A549 (cell line): ENCODE measurements at regions not wholly inside any gene's neighbourhood (a gene's known extent, or its start where the extent isn't known, plus 50 kb on each side); places are given as distances from the start of the nearest gene placed in this dataset.

Source experiments
- ATAC-seq, 2 experiments: fragments of 200-7000 bp in 1 of 2; fragments of >200 bp in 1 of 2; cut with Nextera tagmentation in 1 of 2; cut with Tn5 transposase in 1 of 2; 3 replicates each; pipeline versions ENCODE4 v1.8.0 to v1.9.1; 2018 to 2020; ENCODE audit warnings: mild to moderate bottlenecking in 1 of 2, moderate library complexity in 1 of 2
- CTCF ChIA-PET: fragments of 300-600 bp; sonication (Branson Sonifier 250); formaldehyde crosslinking; extraction: SDS; loops from one replicate; lab custom pipeline; 2021; ENCODE audit warnings: antibody characterized with exemption, inconsistent platforms; lab: Yijun Ruan, JAX
- POLR2A ChIA-PET: fragments of 350-600 bp; formaldehyde crosslinking; extraction: SDS; loops from one replicate; lab custom pipeline; 2021; ENCODE audit warnings: antibody characterized with exemption, inconsistent platforms; lab: Yijun Ruan, JAX
- DNase-seq, 2 experiments: peaks; one replicate each; pipeline versions ENCODE4 v3.0.0 to v3.0.0-alpha.2; 2011 to 2016; ENCODE audit warnings: low read depth in 1 of 2, low spot score in 1 of 2
- FAIRE-seq: peaks from 2 replicates; lab custom pipeline; 2011; peaks lifted over from hg19 to GRCh38; lab: Jason Lieb, UNC
- H3K27ac ChIP-seq, 2 experiments: fragments of >200 bp; sonication (Bioruptor Twin); formaldehyde crosslinking; 3 replicates each; pipeline ENCODE4 v1.5.1; 2016 to 2017
- H3K4me1 ChIP-seq: fragments of >200 bp; sonication (Bioruptor Twin); formaldehyde crosslinking; 3 replicates; pipeline ENCODE4 v1.6.1; 2016
- H3K4me2 ChIP-seq: fragments of >200 bp; sonication (Bioruptor Twin); formaldehyde crosslinking; 3 replicates; pipeline ENCODE4 v1.6.1; 2016
- H3K4me3 ChIP-seq: fragments of >200 bp; sonication (Bioruptor Twin); formaldehyde crosslinking; 3 replicates; pipeline ENCODE4 v1.5.1; 2016
- H3K9me3 ChIP-seq: fragments of >200 bp; sonication (Bioruptor Twin); formaldehyde crosslinking; 3 replicates; pipeline ENCODE4 v1.6.1; 2016
- BHLHE40 ChIP-seq: IDR thresholded peaks from 2 replicates; pipeline ENCODE4 v1.6.1; 2012; ENCODE audit warnings: low read depth, low read length, inconsistent platforms
- CBX2 ChIP-seq: fragments of 200-600 bp; sonication (generic); IDR thresholded peaks from 2 replicates; pipeline ENCODE4 v1.6.1; 2016; ENCODE audit warnings: low read depth, mild to moderate bottlenecking, borderline replicate concordance
- EHMT2 ChIP-seq: fragments of 200-600 bp; sonication (generic); IDR thresholded peaks from 2 replicates; pipeline ENCODE4 v1.6.1; 2016; ENCODE audit warnings: antibody characterized with exemption, low read depth, mild to moderate bottlenecking, moderate library complexity
- HDAC2 ChIP-seq: fragments of 200-600 bp; sonication (generic); IDR thresholded peaks from 2 replicates; pipeline ENCODE4 v1.6.1; 2016
- HOXA7 ChIP-seq: fragments of 250-450 bp; sonication (Bioruptor Pico); IDR thresholded peaks from 2 replicates; pipeline ENCODE4 v1.5.0; 2020; ENCODE audit warnings: mild to moderate bottlenecking, moderate library complexity
- JUNB ChIP-seq: fragments of >200 bp; sonication (Bioruptor Twin); formaldehyde crosslinking; IDR thresholded peaks from 2 replicates; pipeline ENCODE4 v1.6.1; 2016
- MAX ChIP-seq: IDR thresholded peaks from 2 replicates; pipeline ENCODE4 v1.6.1; 2012
- MAZ ChIP-seq: fragments of 150-350 bp; IDR thresholded peaks from 2 replicates; pipeline ENCODE4 v1.6.1; 2014; ENCODE audit warnings: antibody characterized with exemption, low read depth, low read length, borderline replicate concordance
- MYC ChIP-seq: IDR thresholded peaks from 2 replicates; pipeline ENCODE4 v1.6.1; 2012; ENCODE audit warnings: mild to moderate bottlenecking, inconsistent platforms, low read length, improper control_type of control experiment, borderline replicate concordance
- NFE2L2 ChIP-seq: fragments of 150-350 bp; conservative IDR thresholded peaks from 2 replicates; pipeline ENCODE4 v1.6.1; 2014; ENCODE audit warnings: low read length
- NR3C1 ChIP-seq: fragments of >200 bp; sonication (Bioruptor Twin); formaldehyde crosslinking; IDR thresholded peaks from 3 replicates; pipeline ENCODE4 v1.6.1; 2017
- PBX3 ChIP-seq: IDR thresholded peaks from 2 replicates; pipeline ENCODE4 v1.6.1; 2012
- RAD21 ChIP-seq, 2 experiments: fragments of >200 bp in 1 of 2; sonication (Bioruptor Twin) in 1 of 2; formaldehyde crosslinking in 1 of 2; IDR thresholded peaks in 1 of 2; conservative IDR thresholded peaks in 1 of 2; 2 replicates in 1 of 2; 3 replicates in 1 of 2; pipeline ENCODE4 v1.6.1; 2012 to 2018; ENCODE audit warnings: inconsistent platforms in 1 of 2
- REST ChIP-seq: fragments of 200-600 bp; sonication (generic); IDR thresholded peaks from 2 replicates; pipeline ENCODE4 v1.6.1; 2016; ENCODE audit warnings: antibody characterized with exemption, mild to moderate bottlenecking, moderate library complexity
- RNF2 ChIP-seq: fragments of 200-600 bp; sonication (generic); IDR thresholded peaks from 2 replicates; pipeline ENCODE4 v1.6.1; 2016; ENCODE audit warnings: low read depth, mild to moderate bottlenecking, antibody characterized with exemption, moderate library complexity, borderline replicate concordance
- SMC3 ChIP-seq: fragments of >200 bp; sonication (Bioruptor Twin); formaldehyde crosslinking; IDR thresholded peaks from 3 replicates; pipeline ENCODE4 v1.6.1; 2018; ENCODE audit warnings: inconsistent platforms
- SREBF2 ChIP-seq: fragments of 450-650 bp; IDR thresholded peaks from 2 replicates; pipeline ENCODE4 v1.6.1; 2014; ENCODE audit warnings: mild to moderate bottlenecking, moderate library complexity
- TFCP2L1 ChIP-seq: fragments of 250-450 bp; sonication (Bioruptor Pico); IDR thresholded peaks from 2 replicates; pipeline ENCODE4 v1.5.0; 2021; ENCODE audit warnings: mild to moderate bottlenecking
- ZFP36 ChIP-seq: fragments of 450-650 bp; IDR thresholded peaks from 2 replicates; pipeline ENCODE4 v1.6.1; 2014; ENCODE audit warnings: borderline replicate concordance; ENCODE audit not compliant: partially characterized antibody
- WGBS: methylation state at CpG from one replicate; pipeline ENCODE4 v1.1.6; 2017; ENCODE audit errors: missing lambda C conversion rate; 5-methylcytosine and 5-hydroxymethylcytosine counted together

GRCh38 chr10:61541960-61542359 lies 88.8 kb upstream of the TMEM26 start:
- H3K4me3 ChIP-seq, result no peak overlapping the region
- WGBS, result 73% methylated on average over 1 of the region's 1 CpG
- ChIA-PET CTCF (interaction anchor here (1.1 kb wide), 1 partner anchor 11 kb away, joined by 3 read pairs; no protein-coding TSS in a partner anchor), POLR2A (no interaction called here)
- no peak overlapping the region for H3K4me2 ChIP-seq
- no peaks in the 10 kb centered on the region for H3K4me1 ChIP-seq
- no peak for ATAC-seq
- TF ChIP-seq NFE2L2 (no peak), RAD21 (conservative IDR thresholded peaks at IDR 0.05 in 1 of 2, IDR thresholded peaks at IDR 0.05 in 1 of 2) (no peak), HOXA7 (CRISPR knock-in tag) (no peak), REST (no peak), RNF2 (no peak), JUNB (no peak), MAX (no peak), EHMT2 (no peak), MYC (no peak), ZFP36 (no peak), NR3C1 (no peak)
- no peaks in the 10 kb centered on the region for H3K9me3 ChIP-seq
- no peak overlapping the region for H3K27ac ChIP-seq
- no peak for FAIRE-seq
- no peak for DNase-seq

GRCh38 chr10:61539876-61540275 lies 86.7 kb upstream of the TMEM26 start:
- Histone ChIP-seq H3K4me1 (no peaks in the 10 kb centered on the region), H3K9me3 (no peaks in the 10 kb centered on the region), H3K27ac (no peak overlapping the region), H3K4me3 (no peak overlapping the region), H3K4me2 (no peak overlapping the region)
- DNase-seq (no peak), ATAC-seq (no peak), FAIRE-seq (no peak)
- TF ChIP-seq MAZ (no peak), CBX2 (no peak), SREBF2 (no peak), TFCP2L1 (no peak)
- 68% methylated on average over 8 of the region's 8 CpGs for WGBS
- CTCF ChIA-PET, result no interaction called here
- POLR2A ChIA-PET, result no interaction called here

GRCh38 chr10:61529208-61529607 lies 76.0 kb upstream of the TMEM26 start:
- TF ChIP-seq HDAC2 (no peak), MAX (no peak), SREBF2 (no peak)
- TF ChIP-seq, all 56 proteins: peak for 0
- no peak overlapping the region for H3K4me2 ChIP-seq
- peak; percentile 39 for FAIRE-seq
- ChIA-PET POLR2A (no interaction called here), CTCF (no interaction called here)
- no peak for DNase-seq
- no peak overlapping the region for H3K27ac ChIP-seq
- 0% methylated on average over 1 of the region's 1 CpG for WGBS
- no peaks in the 10 kb centered on the region for H3K4me1 ChIP-seq
- no peak for ATAC-seq
- H3K4me3 ChIP-seq, result no peak overlapping the region
- H3K9me3 ChIP-seq, result no peaks in the 10 kb centered on the region; the same call in 2 of the 3 replicates

GRCh38 chr10:61503051-61503450 lies 49.9 kb upstream of the TMEM26 start:
- H3K4me1 ChIP-seq, result no peaks in the 10 kb centered on the region
- H3K27ac ChIP-seq, result no peak overlapping the region
- no peak overlapping the region for H3K4me2 ChIP-seq
- ATAC-seq (no peak), FAIRE-seq (no peak)
- no peak overlapping the region for H3K4me3 ChIP-seq
- ChIA-PET POLR2A (no interaction called here), CTCF (no interaction called here)
- H3K9me3 ChIP-seq, result no peaks in the 10 kb centered on the region
- TF ChIP-seq MAX (no peak), PBX3 (no peak), BHLHE40 (no peak), SMC3 (no peak)
- TF ChIP-seq, all 56 proteins: peak for 0
- WGBS, result 19% methylated on average over 2 of the region's 2 CpGs
- no peak for DNase-seq
